ENCODE measurements at regions not wholly inside any gene's neighbourhood (a gene's known extent, or its start where the extent isn't known, plus 50 kb on each side); places are given as distances from the start of the nearest gene placed in this dataset.

DNA sequence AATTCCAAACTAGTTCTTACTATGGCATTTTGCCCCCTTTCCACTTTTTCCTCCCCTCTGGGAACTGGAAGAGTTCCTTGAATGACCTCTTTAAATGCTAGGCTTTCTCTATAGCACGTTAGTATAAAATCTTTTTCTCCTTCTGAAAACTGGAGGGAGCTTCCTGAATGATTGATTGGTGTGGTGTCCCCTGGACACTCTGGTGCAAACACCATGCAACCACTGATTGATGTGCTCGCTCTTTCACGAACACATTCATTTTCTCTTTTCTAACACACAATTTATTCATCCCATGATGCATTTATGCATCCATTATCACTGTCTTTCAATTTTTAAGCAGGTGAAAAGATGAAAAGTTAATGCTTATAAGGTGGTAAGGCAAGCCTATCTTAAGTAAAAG lies 159.1 kb upstream of the NANOGP8 start:
- Histone ChIP-seq H4K91ac (ENCODE audit: insufficient read depth, low read depth, low read length) (no peak overlapping the region), H2BK120ac (ENCODE audit: low read depth, low read length) (no peak overlapping the region), H3K9me3 (ENCODE audit: control insufficient read depth, insufficient read depth, low read length) (no peaks in the 10 kb centered on the region), H3K9me1 (ENCODE audit: insufficient read depth, low read length) (no peaks in the 10 kb centered on the region), H2BK15ac (ENCODE audit: low read depth, low read length) (no peak overlapping the region), H3K36me3 (ENCODE audit: control insufficient read depth, insufficient read depth, low read length) (no peaks in the 10 kb centered on the region), H3K9ac (ENCODE audit: low read depth, low read length) (no peak overlapping the region), H4K8ac (ENCODE audit: low read depth in 2 of 2, low read length in 2 of 2) (no peak overlapping the region), H2AK5ac (ENCODE audit: low read depth, low read length) (no peak overlapping the region), H3K79me1 (ENCODE audit: low read depth in 1 of 2, low read length in 2 of 2) (no peaks in the 10 kb centered on the region), H3K14ac (replicated peaks; ENCODE audit: low read depth, low read length) (no peak overlapping the region), H2AK9ac (replicated peaks; ENCODE audit: low read depth, low read length, poor library complexity) (no peak overlapping the region), H3K4me2 (ENCODE audit: low read depth, low read length) (no peak overlapping the region), H3K4me1 (ENCODE audit: control insufficient read depth, insufficient read depth, low read length) (no peaks in the 10 kb centered on the region), H3K4me3 (ENCODE audit: insufficient read depth, low read depth, low read length) (no peak overlapping the region), H4K20me1 (ENCODE audit: insufficient read depth, low read length) (no peaks in the 10 kb centered on the region), H3K27me3 (ENCODE audit: control insufficient read depth, insufficient read depth, low read length) (no peaks in the 10 kb centered on the region), H2BK20ac (ENCODE audit: low read depth, low read length) (no peak overlapping the region), H3K27ac (ENCODE audit: insufficient read depth, low read length) (no peak overlapping the region), H3K23ac (ENCODE audit: low read depth, low read length) (no peak overlapping the region), H3K56ac (ENCODE audit: extremely low read depth, insufficient read depth, low read length) (no peak overlapping the region), H3K18ac (ENCODE audit: low read depth, low read length) (no peak overlapping the region), H2BK5ac (ENCODE audit: low read depth, low read length, poor library complexity, severe bottlenecking) (no peak overlapping the region), H4K5ac (ENCODE audit: low read depth, low read length) (no peak overlapping the region), H2AFZ (replicated peaks; ENCODE audit: low read length, poor library complexity) (peak overlapping the region; percentile 2), H3K4ac (ENCODE audit: low read depth, low read length) (no peak overlapping the region)
- no peak for TF ChIP-seq MAZ (IDR thresholded peaks at IDR 0.05; ENCODE audit: borderline replicate concordance, low read depth, low read length)
- no peak for TF ChIP-seq CEBPB (IDR thresholded peaks at IDR 0.05; ENCODE audit: low read depth, low read length)
- TF ChIP-seq USF2 (IDR thresholded peaks at IDR 0.05; ENCODE audit: low read depth, low read length): no peak
- TF ChIP-seq RFX5 (IDR thresholded peaks at IDR 0.05; ENCODE audit: low read depth, low read length): no peak
- no peak for TF ChIP-seq FOS (IDR thresholded peaks at IDR 0.05; ENCODE audit: low read depth, low read length)
- TF ChIP-seq BHLHE40 (IDR thresholded peaks at IDR 0.05; ENCODE audit: low read depth, low read length): no peak
- TF ChIP-seq CHD1 (IDR thresholded peaks at IDR 0.05; ENCODE audit: low read depth, low read length): no peak
- TF ChIP-seq, protein P1, sequence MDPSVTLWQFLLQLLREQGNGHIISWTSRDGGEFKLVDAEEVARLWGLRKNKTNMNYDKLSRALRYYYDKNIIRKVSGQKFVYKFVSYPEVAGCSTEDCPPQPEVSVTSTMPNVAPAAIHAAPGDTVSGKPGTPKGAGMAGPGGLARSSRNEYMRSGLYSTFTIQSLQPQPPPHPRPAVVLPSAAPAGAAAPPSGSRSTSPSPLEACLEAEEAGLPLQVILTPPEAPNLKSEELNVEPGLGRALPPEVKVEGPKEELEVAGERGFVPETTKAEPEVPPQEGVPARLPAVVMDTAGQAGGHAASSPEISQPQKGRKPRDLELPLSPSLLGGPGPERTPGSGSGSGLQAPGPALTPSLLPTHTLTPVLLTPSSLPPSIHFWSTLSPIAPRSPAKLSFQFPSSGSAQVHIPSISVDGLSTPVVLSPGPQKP (IDR thresholded peaks at IDR 0.05; ENCODE audit: borderline replicate concordance, low read depth, low read length): no peak
- TF ChIP-seq POLR2A (IDR thresholded peaks at IDR 0.05; ENCODE audit: low read depth, low read length): no peak
- ATAC-seq (ENCODE audit: low read depth) (no peak), DNase-seq (no peak)
- WGBS, 2 experiments (ENCODE audit: extremely low coverage in 2 of 2, insufficient read length in 1 of 2): no CpG with 5 or more reads among the region's 3 CpGs
- dilution Hi-C loops (cut with HindIII; ENCODE audit: low sequenced_read_pairs, unreplicated experiment): no loop called here
- in situ Hi-C loops (cut with MboI; ENCODE audit: low sequenced_read_pairs): no loop called here
- ChIA-PET CTCF (no interaction called here), POLR2A (ENCODE audit: unreplicated experiment) (no interaction called here)
- intact Hi-C loops (cut with micrococcal nuclease): no loop called here
- no TSS peak for BruUV-seq (replicated peaks)
